ENCODE measurements at regions not wholly inside any gene's neighbourhood (a gene's known extent, or its start where the extent isn't known, plus 50 kb on each side); places are given as distances from the start of the nearest gene placed in this dataset.
"Not testable (repeated sequence)": the region's sequence is repeated elsewhere in the genome, so short reads cannot be mapped to it uniquely, and the experiment has no call there.

- not testable (repeated sequence) for H3K4me3 Mint-ChIP-seq, H3K4me1 Mint-ChIP-seq, ATAC-seq, H3K9me3 Mint-ChIP-seq, H3K27me3 Mint-ChIP-seq, H3K27ac Mint-ChIP-seq
- DNase-seq: peak in 1 of 2 donors; percentile 2
These were observed 352.1 kb upstream of the PLGLB2 start for GRCh38 chr2:87395784-87396183.

- not testable (repeated sequence) for H3K9me3 Mint-ChIP-seq, H3K4me3 Mint-ChIP-seq, H3K27ac Mint-ChIP-seq, H3K27me3 Mint-ChIP-seq, H3K4me1 Mint-ChIP-seq, ATAC-seq
- DNase-seq: peak in 1 of 2 donors; percentile 5
These were observed 351.2 kb upstream of the PLGLB2 start for GRCh38 chr2:87396551-87397265.

- ATAC-seq, H3K27ac Mint-ChIP-seq, H3K9me3 Mint-ChIP-seq, H3K27me3 Mint-ChIP-seq, H3K4me1 Mint-ChIP-seq, H3K4me3 Mint-ChIP-seq: not testable (repeated sequence)
- peak in 1 of 2 donors; percentile 5 for DNase-seq
These were observed 350.4 kb upstream of the PLGLB2 start for GRCh38 chr2:87397276-87398065.

- not testable (repeated sequence) for H3K27me3 Mint-ChIP-seq, H3K4me1 Mint-ChIP-seq, H3K4me3 Mint-ChIP-seq, H3K9me3 Mint-ChIP-seq, ATAC-seq, H3K27ac Mint-ChIP-seq
- peak in 1 of 2 donors; percentile 11 for DNase-seq
These were observed 349.2 kb upstream of the PLGLB2 start for GRCh38 chr2:87398567-87399305.

- Mint-ChIP-seq H3K27me3 (no peaks in the 10 kb centered on the region), H3K4me1 (no peaks in the 10 kb centered on the region), H3K27ac (no peak overlapping the region), H3K9me3 (peaks cover 5 to 8% of the 10 kb centered on the region in 2 donors), H3K4me3 (no peak overlapping the region)
- ATAC-seq (no peak), DNase-seq (peak in 1 of 2 donors; percentile 3)
These were observed 346.1 kb upstream of the PLGLB2 start for GRCh38 chr2:87401726-87402345.

GRCh38 chr2:87403893-87404175 is 344.1 kb upstream of the PLGLB2 start:
- H3K4me1 Mint-ChIP-seq: no peaks in the 10 kb centered on the region
- no peak overlapping the region for H3K27ac Mint-ChIP-seq
- H3K27me3 Mint-ChIP-seq: no peaks in the 10 kb centered on the region
- DNase-seq: peak in 1 of 2 donors; percentile 3
- ATAC-seq: no peak
- H3K9me3 Mint-ChIP-seq: peaks cover 5 to 8% of the 10 kb centered on the region in 2 donors
- no peak overlapping the region for H3K4me3 Mint-ChIP-seq

- H3K9me3 Mint-ChIP-seq, H3K27ac Mint-ChIP-seq, H3K4me3 Mint-ChIP-seq, ATAC-seq, H3K27me3 Mint-ChIP-seq, H3K4me1 Mint-ChIP-seq: not testable (repeated sequence)
- DNase-seq: peak in 1 of 2 donors; percentile 4
These were observed 343.3 kb upstream of the PLGLB2 start for GRCh38 chr2:87404411-87405255.

GRCh38 chr2:87405531-87406216 is 342.2 kb upstream of the PLGLB2 start:
- not testable (repeated sequence) for ATAC-seq, H3K9me3 Mint-ChIP-seq, H3K4me1 Mint-ChIP-seq, H3K27ac Mint-ChIP-seq, H3K27me3 Mint-ChIP-seq, H3K4me3 Mint-ChIP-seq
- peak in 1 of 2 donors; percentile 3 for DNase-seq

GRCh38 chr2:87406406-87407175 is 341.3 kb upstream of the PLGLB2 start:
- not testable (repeated sequence) for ATAC-seq, H3K9me3 Mint-ChIP-seq, H3K4me3 Mint-ChIP-seq, H3K4me1 Mint-ChIP-seq, H3K27ac Mint-ChIP-seq, H3K27me3 Mint-ChIP-seq
- peak in 1 of 2 donors; percentile 7 for DNase-seq

- DNase-seq: peak in 1 of 2 donors; percentile 7
- H3K4me3 Mint-ChIP-seq: not testable (repeated sequence)
These were observed 338.3 kb upstream of the PLGLB2 start for GRCh38 chr2:87409601-87410000.

GRCh38 chr2:87410371-87410770 is 337.5 kb upstream of the PLGLB2 start:
- peak in 1 of 2 donors; percentile 16 for DNase-seq
- not testable (repeated sequence) for ATAC-seq, H3K27ac Mint-ChIP-seq, H3K4me1 Mint-ChIP-seq, H3K9me3 Mint-ChIP-seq, H3K27me3 Mint-ChIP-seq, H3K4me3 Mint-ChIP-seq

More at GRCh38 chr2:87409601-87410000, 338.3 kb upstream of the PLGLB2 start:
- not testable (repeated sequence) for H3K27ac Mint-ChIP-seq, H3K27me3 Mint-ChIP-seq, H3K9me3 Mint-ChIP-seq, H3K4me1 Mint-ChIP-seq, ATAC-seq

GRCh38 chr2:87412036-87412820 is 335.7 kb upstream of the PLGLB2 start:
- H3K27me3 Mint-ChIP-seq, H3K27ac Mint-ChIP-seq, ATAC-seq, H3K9me3 Mint-ChIP-seq, H3K4me1 Mint-ChIP-seq, H3K4me3 Mint-ChIP-seq: not testable (repeated sequence)
- peak in 1 of 2 donors; percentile 11 for DNase-seq

GRCh38 chr2:87414331-87414730 is 333.6 kb upstream of the PLGLB2 start:
- not testable (repeated sequence) for H3K27ac Mint-ChIP-seq, H3K4me3 Mint-ChIP-seq, H3K9me3 Mint-ChIP-seq, ATAC-seq, H3K27me3 Mint-ChIP-seq, H3K4me1 Mint-ChIP-seq
- DNase-seq: peak in 1 of 2 donors; percentile 9
